OCI-LY3 (cell line): ENCODE measurements at regions not wholly inside any gene's neighbourhood (a gene's known extent, or its start where the extent isn't known, plus 50 kb on each side); places are given as distances from the start of the nearest gene placed in this dataset.

Experiments used
- H2AFZ ChIP-seq: fragments of 200-600, 300-600 bp; shearing (Covaris generic); 2 replicates; pipeline ENCODE4 v1.6.0; 2014; ENCODE audit warnings: antibody characterized with exemption, low read depth, low read length
- H3K27ac ChIP-seq: fragments of 200-600, 300-600 bp; sonication (generic); 2 replicates; pipeline ENCODE4 v1.5.1; 2014; ENCODE audit warnings: mild to moderate bottlenecking, low read length, moderate library complexity, mixed read lengths
- H3K27me3 ChIP-seq: fragments of 200-600, 300-600 bp; sonication (generic); 2 replicates; pipeline ENCODE4 v1.6.1; 2014; ENCODE audit warnings: low read depth, low read length, mixed read lengths
- H3K36me3 ChIP-seq: fragments of 200-600, 300-600 bp; sonication (generic); replicated peaks from 2 replicates; pipeline ENCODE3; 2014; ENCODE audit warnings: low read depth, low read length, mixed read lengths
- H3K4me1 ChIP-seq: fragments of 300-600, 200-600 bp; sonication (generic); 2 replicates; pipeline ENCODE4 v1.6.1; 2014; ENCODE audit warnings: low read length, mixed read lengths
- H3K4me2 ChIP-seq: fragments of 200-600, 300-600 bp; sonication (generic); 2 replicates; pipeline ENCODE4 v1.6.1; 2014; ENCODE audit warnings: low read length, mixed read lengths
- H3K4me3 ChIP-seq: fragments of 300-600, 200-600 bp; sonication (generic); 2 replicates; pipeline ENCODE4 v1.5.1; 2014; ENCODE audit warnings: antibody characterized with exemption, mild to moderate bottlenecking, low read length, moderate library complexity
- H3K79me2 ChIP-seq: fragments of 300-600, 200-600 bp; shearing (Covaris generic); 2 replicates; pipeline ENCODE4 v1.6.1; 2014; ENCODE audit warnings: mild to moderate bottlenecking, low read length, mixed read lengths
- H3K9ac ChIP-seq: fragments of 300-600, 200-600 bp; shearing (Covaris generic); 2 replicates; pipeline ENCODE4 v1.6.0; 2014; ENCODE audit warnings: mild to moderate bottlenecking, low read length, moderate library complexity
- H3K9me3 ChIP-seq: fragments of 200-600, 300-600 bp; shearing (Covaris generic); 2 replicates; pipeline ENCODE4 v1.6.1; 2014; ENCODE audit warnings: low read length, mixed read lengths; ENCODE audit not compliant: insufficient read depth
- H4K20me1 ChIP-seq: fragments of 200-600, 300-600 bp; sonication (generic); 2 replicates; pipeline ENCODE4 v1.6.1; 2016; ENCODE audit warnings: low read length, mixed read lengths; ENCODE audit not compliant: insufficient read depth
- EZH2phosphoT487 ChIP-seq: fragments of 200-600 bp; shearing (Covaris generic); IDR thresholded peaks from 2 replicates; pipeline ENCODE4 v1.6.1; 2018; ENCODE audit warnings: antibody characterized with exemption, mixed run types, low read depth
- TF ChIP-seq, protein P1 (sequence below): fragments of 200-600, 300-600 bp; sonication (generic); IDR thresholded peaks from 2 replicates; pipeline ENCODE4 v1.5.1; 2014; ENCODE audit warnings: antibody characterized with exemption, low read length, low read depth

DNA sequence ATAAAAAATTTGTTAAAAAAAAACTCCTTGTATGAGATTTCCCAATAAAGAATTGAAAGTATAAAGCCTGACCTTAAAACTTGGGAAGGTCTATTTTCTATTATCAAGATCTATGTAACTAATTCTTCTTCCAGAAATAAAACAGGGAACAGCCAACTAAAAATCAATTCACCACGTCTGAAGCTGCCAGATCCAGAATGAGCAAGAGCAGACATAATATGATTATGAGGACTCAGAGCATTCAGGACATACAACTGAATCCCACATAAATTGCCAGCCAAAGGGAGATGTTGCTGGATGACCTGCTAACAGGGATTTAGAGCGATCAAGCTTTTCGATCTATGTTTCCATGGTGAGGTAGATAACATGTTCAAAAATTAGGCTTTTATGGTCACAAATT, 1151.3 kb upstream of the CADM2 start:
- H4K20me1 ChIP-seq, result no peaks in the 10 kb centered on the region
- H3K4me1 ChIP-seq, result peaks cover 9% of the 10 kb centered on the region
- no peaks in the 10 kb centered on the region for H3K36me3 ChIP-seq
- H3K27me3 ChIP-seq, result no peaks in the 10 kb centered on the region
- TF ChIP-seq EZH2phosphoT487, result no peak
- TF ChIP-seq, protein P1, sequence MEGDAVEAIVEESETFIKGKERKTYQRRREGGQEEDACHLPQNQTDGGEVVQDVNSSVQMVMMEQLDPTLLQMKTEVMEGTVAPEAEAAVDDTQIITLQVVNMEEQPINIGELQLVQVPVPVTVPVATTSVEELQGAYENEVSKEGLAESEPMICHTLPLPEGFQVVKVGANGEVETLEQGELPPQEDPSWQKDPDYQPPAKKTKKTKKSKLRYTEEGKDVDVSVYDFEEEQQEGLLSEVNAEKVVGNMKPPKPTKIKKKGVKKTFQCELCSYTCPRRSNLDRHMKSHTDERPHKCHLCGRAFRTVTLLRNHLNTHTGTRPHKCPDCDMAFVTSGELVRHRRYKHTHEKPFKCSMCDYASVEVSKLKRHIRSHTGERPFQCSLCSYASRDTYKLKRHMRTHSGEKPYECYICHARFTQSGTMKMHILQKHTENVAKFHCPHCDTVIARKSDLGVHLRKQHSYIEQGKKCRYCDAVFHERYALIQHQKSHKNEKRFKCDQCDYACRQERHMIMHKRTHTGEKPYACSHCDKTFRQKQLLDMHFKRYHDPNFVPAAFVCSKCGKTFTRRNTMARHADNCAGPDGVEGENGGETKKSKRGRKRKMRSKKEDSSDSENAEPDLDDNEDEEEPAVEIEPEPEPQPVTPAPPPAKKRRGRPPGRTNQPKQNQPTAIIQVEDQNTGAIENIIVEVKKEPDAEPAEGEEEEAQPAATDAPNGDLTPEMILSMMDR, result no peak
- no peaks in the 10 kb centered on the region for H3K79me2 ChIP-seq
- no peak overlapping the region for H3K4me3 ChIP-seq
- no peaks in the 10 kb centered on the region for H3K9me3 ChIP-seq
- H3K9ac ChIP-seq, result no peak overlapping the region
- no peak overlapping the region for H2AFZ ChIP-seq
- no peak overlapping the region for H3K4me2 ChIP-seq
- no peak overlapping the region for H3K27ac ChIP-seq

DNA sequence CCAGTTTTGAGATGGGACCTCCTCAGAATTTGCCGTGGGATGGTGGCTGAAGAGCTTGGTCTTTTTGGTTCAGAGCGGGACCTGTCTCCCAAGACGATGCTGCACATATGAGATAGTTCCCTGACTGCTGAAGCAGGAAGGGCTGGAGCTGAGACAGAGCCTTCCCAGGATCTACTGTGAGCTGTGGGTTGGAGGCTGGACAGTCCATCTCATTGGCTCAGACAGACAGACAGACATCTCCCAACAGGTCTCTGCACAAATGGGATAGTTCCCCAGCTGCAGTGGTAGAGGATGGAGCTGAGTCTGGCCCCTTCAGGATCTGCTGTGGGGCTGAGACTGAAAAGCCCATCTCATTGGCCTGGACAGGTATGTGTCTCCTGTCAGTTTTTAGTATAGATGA, 1145.6 kb upstream of the CADM2 start:
- TF ChIP-seq, protein P1, result no peak
- no peak for TF ChIP-seq EZH2phosphoT487
- no peaks in the 10 kb centered on the region for H4K20me1 ChIP-seq
- H3K27me3 ChIP-seq, result no peaks in the 10 kb centered on the region
- no peak overlapping the region for H3K4me2 ChIP-seq
- peak overlapping the region; percentile 37; the same call in 1 of the 2 replicates for H2AFZ ChIP-seq
- H3K4me1 ChIP-seq, result peaks cover 9% of the 10 kb centered on the region
- no peaks in the 10 kb centered on the region for H3K79me2 ChIP-seq
- H3K36me3 ChIP-seq, result no peaks in the 10 kb centered on the region
- H3K4me3 ChIP-seq, result no peak overlapping the region
- no peak overlapping the region for H3K9ac ChIP-seq
- no peak overlapping the region for H3K27ac ChIP-seq
- no peaks in the 10 kb centered on the region for H3K9me3 ChIP-seq

DNA sequence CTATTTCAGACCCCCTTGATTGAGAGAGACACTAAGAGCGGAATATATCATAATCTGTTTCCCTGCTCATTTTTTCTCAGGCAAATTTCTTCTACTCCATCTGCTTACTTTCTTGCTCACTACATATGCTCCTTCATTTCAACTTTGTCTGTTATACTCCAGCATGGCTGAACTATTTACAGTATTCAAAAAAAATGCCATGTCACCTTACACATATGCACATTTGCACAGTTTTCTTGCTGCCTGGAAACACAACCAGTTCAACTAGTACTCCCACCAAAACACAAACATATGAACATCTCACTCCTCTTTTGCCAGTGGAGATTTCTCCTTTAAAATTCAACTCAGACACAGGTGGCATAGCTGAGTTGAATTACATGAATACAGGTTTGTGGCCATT, 1142.1 kb upstream of the CADM2 start:
- H3K27ac ChIP-seq, result no peak overlapping the region
- no peak for TF ChIP-seq EZH2phosphoT487
- TF ChIP-seq, protein P1, result no peak
- no peaks in the 10 kb centered on the region for H3K36me3 ChIP-seq
- no peaks in the 10 kb centered on the region for H3K4me1 ChIP-seq
- no peaks in the 10 kb centered on the region for H3K79me2 ChIP-seq
- no peak overlapping the region for H3K9ac ChIP-seq
- H3K4me2 ChIP-seq, result no peak overlapping the region
- no peaks in the 10 kb centered on the region for H3K27me3 ChIP-seq
- no peak overlapping the region for H2AFZ ChIP-seq
- no peak overlapping the region for H3K4me3 ChIP-seq
- no peaks in the 10 kb centered on the region for H3K9me3 ChIP-seq
- H4K20me1 ChIP-seq, result no peaks in the 10 kb centered on the region

DNA sequence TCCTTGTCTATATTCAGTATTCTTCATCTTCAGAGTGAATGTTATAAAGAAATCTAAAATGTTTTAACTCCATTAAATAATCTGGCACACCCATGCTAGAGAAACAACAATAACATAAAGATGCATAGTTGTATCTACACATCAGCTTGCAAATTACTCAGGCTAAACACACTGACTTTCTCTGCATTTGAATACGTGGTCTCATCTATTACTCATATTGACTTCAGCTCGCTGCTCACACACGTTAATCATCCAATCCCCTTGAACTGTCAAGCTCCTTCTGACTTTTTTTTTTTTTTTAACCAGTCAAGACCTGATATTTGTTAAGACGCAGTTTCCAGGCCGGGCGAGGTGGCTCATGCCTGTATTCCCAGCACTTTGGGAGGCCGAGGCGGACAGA, 1137.3 kb upstream of the CADM2 start:
- Histone ChIP-seq H3K9me3 (no peaks in the 10 kb centered on the region), H3K9ac (no peak overlapping the region), H3K4me2 (no peak overlapping the region), H3K27ac (no peak overlapping the region), H3K79me2 (no peaks in the 10 kb centered on the region), H3K27me3 (no peaks in the 10 kb centered on the region), H3K4me3 (no peak overlapping the region), H4K20me1 (no peaks in the 10 kb centered on the region), H3K4me1 (no peaks in the 10 kb centered on the region), H2AFZ (no peak overlapping the region), H3K36me3 (no peaks in the 10 kb centered on the region)
- TF ChIP-seq, protein P1, result no peak
- no peak for TF ChIP-seq EZH2phosphoT487
